B cell (primary cell): ENCODE measurements at regions not wholly inside any gene's neighbourhood (a gene's known extent, or its start where the extent isn't known, plus 50 kb on each side); places are given as distances from the start of the nearest gene placed in this dataset.

ENCODE experiments used
- EZH2 ChIP-seq: IDR thresholded peaks from 2 replicates; pipeline ENCODE4 v1.6.1; 2012; ENCODE audit warnings: borderline replicate concordance, low read depth, mild to moderate bottlenecking, moderate library complexity, low read length; ENCODE audit not compliant: insufficient read depth, poor library complexity, severe bottlenecking
- TF ChIP-seq, protein P1 (sequence below): fragments of 200-600 bp; IDR thresholded peaks from one replicate; pipeline ENCODE4 v1.8.0; 2022; ENCODE audit warnings: antibody characterized with exemption, mild to moderate bottlenecking

DNA sequence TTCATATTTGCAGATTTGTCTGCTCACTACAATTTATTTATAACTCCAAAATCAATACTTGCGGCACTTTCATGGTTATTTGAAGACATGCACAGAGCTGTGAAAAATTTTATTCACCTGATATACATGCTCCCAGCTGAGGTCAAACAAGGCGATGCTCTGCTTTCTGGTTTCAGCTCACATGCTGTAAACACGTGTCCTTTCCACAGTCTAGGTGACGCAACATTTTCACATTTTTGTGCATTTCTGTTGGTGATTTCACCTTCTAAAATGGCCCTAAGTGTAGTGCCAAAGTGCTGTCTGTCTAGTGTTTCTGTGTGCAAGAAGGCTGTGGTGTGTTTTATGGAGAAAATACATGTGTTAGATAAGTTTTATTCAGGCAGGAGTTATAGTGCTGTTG, 650.5 kb downstream of the RNF144B start:
- TF ChIP-seq, protein P1, sequence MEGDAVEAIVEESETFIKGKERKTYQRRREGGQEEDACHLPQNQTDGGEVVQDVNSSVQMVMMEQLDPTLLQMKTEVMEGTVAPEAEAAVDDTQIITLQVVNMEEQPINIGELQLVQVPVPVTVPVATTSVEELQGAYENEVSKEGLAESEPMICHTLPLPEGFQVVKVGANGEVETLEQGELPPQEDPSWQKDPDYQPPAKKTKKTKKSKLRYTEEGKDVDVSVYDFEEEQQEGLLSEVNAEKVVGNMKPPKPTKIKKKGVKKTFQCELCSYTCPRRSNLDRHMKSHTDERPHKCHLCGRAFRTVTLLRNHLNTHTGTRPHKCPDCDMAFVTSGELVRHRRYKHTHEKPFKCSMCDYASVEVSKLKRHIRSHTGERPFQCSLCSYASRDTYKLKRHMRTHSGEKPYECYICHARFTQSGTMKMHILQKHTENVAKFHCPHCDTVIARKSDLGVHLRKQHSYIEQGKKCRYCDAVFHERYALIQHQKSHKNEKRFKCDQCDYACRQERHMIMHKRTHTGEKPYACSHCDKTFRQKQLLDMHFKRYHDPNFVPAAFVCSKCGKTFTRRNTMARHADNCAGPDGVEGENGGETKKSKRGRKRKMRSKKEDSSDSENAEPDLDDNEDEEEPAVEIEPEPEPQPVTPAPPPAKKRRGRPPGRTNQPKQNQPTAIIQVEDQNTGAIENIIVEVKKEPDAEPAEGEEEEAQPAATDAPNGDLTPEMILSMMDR, result no peak
- no peak for TF ChIP-seq EZH2
